Left ventricle myocardium inferior (tissue), 1 donor: ENCODE measurements at regions not wholly inside any gene's neighbourhood (a gene's known extent, or its start where the extent isn't known, plus 50 kb on each side); places are given as distances from the start of the nearest gene placed in this dataset.

ENCODE experiments used
- DNase-seq: peaks from one replicate; pipeline ENCODE4 v3.0.0-alpha.2; 2020
- H3K27ac ChIP-seq: fragments of 200-600 bp; replicated peaks from 2 replicates; pipeline ENCODE4 v1.8.0; 2021
- H3K27me3 ChIP-seq: fragments of 200-600 bp; 2 replicates; pipeline ENCODE4 v1.8.0; 2021; ENCODE audit warnings: low read depth
- H3K36me3 ChIP-seq: fragments of 200-600 bp; 2 replicates; pipeline ENCODE4 v1.8.0; 2021
- H3K4me1 ChIP-seq: fragments of 200-600 bp; 2 replicates; pipeline ENCODE4 v1.8.0; 2021
- H3K4me3 ChIP-seq: fragments of 200-600 bp; 2 replicates; pipeline ENCODE4 v1.8.0; 2021; ENCODE audit warnings: mild to moderate bottlenecking, moderate library complexity
- H3K9me3 ChIP-seq: fragments of 200-600 bp; replicated peaks from 2 replicates; pipeline ENCODE4 v1.8.0; 2021
- intact Hi-C: fragments of 100-400 bp; cut with micrococcal nuclease; formaldehyde crosslinking; loops from one replicate; pipeline ENCODE4 v1.11.0; 2022
- TF ChIP-seq, protein P1 (sequence below): fragments of 200-600 bp; IDR thresholded peaks from 2 replicates; pipeline ENCODE4 v1.8.0; 2021; ENCODE audit warnings: antibody characterized with exemption, mild to moderate bottlenecking, borderline replicate concordance
- donor health status: DM: no; HTN: yes; CAD: no; lungs with severe emphysema.

DNA sequence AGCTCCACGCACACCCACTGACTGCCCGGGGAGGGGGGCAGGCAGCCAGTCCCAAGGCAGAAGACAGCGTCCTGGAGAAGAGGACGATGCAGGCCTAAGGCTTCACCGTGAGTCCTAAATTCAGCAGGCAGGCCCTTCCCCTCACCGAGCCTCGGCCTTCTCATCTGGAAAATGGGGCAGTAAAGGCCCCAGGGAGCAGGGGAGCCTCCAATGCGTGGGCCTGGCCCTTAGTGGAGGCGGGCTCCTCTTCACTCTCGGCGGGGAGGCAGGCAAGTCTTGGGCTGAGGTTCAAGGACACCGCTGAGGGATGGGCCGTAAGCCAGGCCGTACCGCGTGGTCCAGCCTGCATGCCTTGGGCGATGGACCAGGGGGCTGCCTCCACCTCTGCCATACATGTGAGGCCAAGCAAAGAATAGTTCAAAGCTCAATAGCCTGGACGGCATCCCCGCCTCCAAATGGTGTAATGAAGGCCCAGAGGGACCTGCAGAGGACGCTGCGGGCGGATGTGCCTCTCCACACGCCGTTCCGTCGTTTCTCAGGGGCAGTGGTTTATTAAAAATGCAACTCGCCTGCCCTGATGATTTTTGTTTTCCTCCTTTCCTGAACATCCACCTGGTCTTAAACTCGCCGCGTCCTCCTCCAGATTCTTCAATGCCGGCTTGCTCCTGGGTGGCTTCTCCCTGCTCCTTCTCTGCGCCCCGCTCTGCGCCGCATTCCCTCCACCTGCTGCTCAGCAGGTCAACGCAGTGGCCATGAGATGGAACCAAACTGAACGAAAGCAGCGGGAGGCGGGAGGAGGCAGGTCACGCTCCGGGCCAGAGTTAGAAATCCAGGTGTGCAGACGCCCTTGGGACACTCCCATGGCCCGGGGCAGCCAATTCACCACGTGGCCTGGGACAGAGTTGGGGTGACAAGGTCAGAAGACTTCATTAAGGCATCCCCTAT is 627.8 kb downstream of the TBC1D22A start:
- H3K4me3 ChIP-seq = no peak overlapping the region
- no peaks in the 10 kb centered on the region for H3K4me1 ChIP-seq
- H3K36me3 ChIP-seq = no peaks in the 10 kb centered on the region
- H3K9me3 ChIP-seq = no peaks in the 10 kb centered on the region
- DNase-seq = no peak
- intact Hi-C loops = no loop called here
- no peak overlapping the region for H3K27ac ChIP-seq
- TF ChIP-seq, protein P1, sequence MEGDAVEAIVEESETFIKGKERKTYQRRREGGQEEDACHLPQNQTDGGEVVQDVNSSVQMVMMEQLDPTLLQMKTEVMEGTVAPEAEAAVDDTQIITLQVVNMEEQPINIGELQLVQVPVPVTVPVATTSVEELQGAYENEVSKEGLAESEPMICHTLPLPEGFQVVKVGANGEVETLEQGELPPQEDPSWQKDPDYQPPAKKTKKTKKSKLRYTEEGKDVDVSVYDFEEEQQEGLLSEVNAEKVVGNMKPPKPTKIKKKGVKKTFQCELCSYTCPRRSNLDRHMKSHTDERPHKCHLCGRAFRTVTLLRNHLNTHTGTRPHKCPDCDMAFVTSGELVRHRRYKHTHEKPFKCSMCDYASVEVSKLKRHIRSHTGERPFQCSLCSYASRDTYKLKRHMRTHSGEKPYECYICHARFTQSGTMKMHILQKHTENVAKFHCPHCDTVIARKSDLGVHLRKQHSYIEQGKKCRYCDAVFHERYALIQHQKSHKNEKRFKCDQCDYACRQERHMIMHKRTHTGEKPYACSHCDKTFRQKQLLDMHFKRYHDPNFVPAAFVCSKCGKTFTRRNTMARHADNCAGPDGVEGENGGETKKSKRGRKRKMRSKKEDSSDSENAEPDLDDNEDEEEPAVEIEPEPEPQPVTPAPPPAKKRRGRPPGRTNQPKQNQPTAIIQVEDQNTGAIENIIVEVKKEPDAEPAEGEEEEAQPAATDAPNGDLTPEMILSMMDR = no peak
- H3K27me3 ChIP-seq = peaks cover 54% of the 10 kb centered on the region

DNA sequence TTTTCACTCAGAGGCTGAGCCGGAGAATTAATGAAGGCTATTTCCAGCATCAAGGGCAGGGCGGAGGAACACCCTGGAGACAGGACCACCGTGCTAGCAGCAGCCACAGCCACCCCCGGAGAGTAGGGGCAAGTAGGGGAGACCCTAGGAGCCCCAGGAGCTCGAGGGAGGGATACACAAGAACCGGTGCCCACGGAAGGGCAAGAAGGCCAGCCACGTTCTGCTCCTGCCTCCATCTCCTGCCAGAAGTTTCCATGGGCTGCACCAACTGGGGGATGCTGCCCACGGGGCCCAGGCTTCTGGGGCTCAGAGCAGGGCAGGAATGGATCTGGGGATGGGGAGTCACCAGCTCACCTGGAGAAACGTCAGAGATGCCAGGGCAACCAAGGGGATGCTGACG is 626.8 kb downstream of the TBC1D22A start:
- H3K9me3 ChIP-seq = no peaks in the 10 kb centered on the region
- H3K27me3 ChIP-seq = peaks cover 65% of the 10 kb centered on the region
- TF ChIP-seq, protein P1 = no peak
- H3K36me3 ChIP-seq = no peaks in the 10 kb centered on the region
- no peak overlapping the region for H3K4me3 ChIP-seq
- no peak for DNase-seq
- H3K4me1 ChIP-seq = no peaks in the 10 kb centered on the region
- no peak overlapping the region for H3K27ac ChIP-seq
- intact Hi-C loops = no loop called here

DNA sequence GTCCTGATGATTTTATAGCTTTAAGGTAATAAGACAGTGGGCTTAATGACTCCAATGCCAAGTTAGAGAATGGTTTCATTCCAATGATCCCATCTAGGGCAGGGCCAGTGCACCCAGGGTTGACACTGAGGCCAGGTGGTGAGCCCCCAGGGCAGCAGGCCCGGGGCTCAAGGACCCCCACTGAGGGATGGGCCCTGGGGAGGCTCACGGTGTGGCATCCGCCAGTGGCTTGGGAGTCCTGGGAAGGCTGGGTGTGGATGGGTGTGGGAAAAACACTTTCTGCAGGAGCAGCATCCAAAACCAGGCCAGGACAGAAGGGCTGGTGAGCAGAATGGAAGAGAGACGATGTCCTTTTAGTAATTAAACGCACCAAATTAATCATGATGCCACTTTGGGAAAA is 626.3 kb downstream of the TBC1D22A start:
- DNase-seq = no peak
- Histone ChIP-seq H3K27ac (no peak overlapping the region), H3K9me3 (no peaks in the 10 kb centered on the region), H3K4me1 (no peaks in the 10 kb centered on the region), H3K27me3 (peaks cover 67% of the 10 kb centered on the region), H3K36me3 (no peaks in the 10 kb centered on the region), H3K4me3 (no peak overlapping the region)
- intact Hi-C loops = no loop called here
- TF ChIP-seq, protein P1 = no peak

DNA sequence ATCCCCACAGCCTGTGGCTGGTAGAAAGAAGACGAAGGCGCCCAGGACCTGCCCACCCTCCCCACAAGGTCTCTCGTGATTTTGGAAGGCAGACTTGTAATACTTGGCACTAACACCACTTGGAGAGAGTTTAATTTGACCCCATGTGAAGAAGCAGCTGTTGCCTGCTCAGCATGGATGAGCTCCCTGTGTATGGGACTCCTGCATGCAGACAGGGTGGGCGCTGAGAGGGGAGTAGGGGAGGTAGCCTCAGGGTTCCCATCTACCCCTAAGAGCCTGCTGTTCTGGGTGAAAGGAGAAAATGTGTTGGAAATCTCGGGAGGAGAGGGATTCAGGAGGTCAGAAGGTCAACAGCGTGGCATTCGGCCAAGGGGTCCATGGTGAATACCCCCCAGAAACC is 625.9 kb downstream of the TBC1D22A start:
- Histone ChIP-seq H3K4me1 (no peaks in the 10 kb centered on the region), H3K4me3 (no peak overlapping the region), H3K27me3 (peaks cover 68% of the 10 kb centered on the region), H3K9me3 (no peaks in the 10 kb centered on the region), H3K36me3 (no peaks in the 10 kb centered on the region), H3K27ac (no peak overlapping the region)
- no peak for DNase-seq
- intact Hi-C loops = no loop called here
- TF ChIP-seq, protein P1 = no peak

DNA sequence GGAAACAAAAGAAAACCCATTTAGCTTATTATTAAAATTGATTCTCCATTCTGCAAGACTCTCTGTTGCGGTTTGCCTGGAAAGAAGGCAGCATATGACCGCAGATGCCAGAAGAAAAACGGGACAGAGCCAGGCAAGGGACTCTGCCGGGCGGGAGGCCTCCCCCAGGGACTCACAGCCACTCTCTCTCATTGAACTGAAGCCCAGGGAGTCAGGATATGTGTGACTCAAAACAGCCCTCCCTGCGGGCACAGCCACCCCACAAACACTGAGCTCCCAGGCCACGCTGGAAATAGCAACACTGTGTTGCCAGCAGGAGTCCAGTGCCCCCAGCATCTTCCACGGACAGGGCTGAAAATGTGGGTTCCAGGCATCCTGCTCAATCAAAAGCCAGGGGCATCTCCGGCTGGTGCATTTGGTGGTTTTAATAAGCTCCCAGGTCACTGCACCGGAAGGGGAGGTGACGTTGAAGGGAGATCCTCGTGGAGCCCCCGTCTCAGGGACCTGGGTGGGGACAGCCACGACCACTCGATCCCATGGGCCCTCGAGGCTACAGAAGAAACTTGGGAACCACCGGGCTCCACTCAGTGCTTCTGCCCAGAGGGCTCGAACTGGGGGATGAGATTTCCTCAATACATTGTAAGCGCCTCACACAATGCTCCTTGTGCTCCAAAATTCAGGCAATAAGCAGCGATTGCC is 624.5 kb downstream of the TBC1D22A start:
- H3K9me3 ChIP-seq = no peaks in the 10 kb centered on the region
- intact Hi-C loops = no loop called here
- H3K27ac ChIP-seq = no peak overlapping the region
- H3K4me1 ChIP-seq = no peaks in the 10 kb centered on the region
- DNase-seq = no peak
- H3K27me3 ChIP-seq = peaks cover 80% of the 10 kb centered on the region
- TF ChIP-seq, protein P1 = no peak
- no peaks in the 10 kb centered on the region for H3K36me3 ChIP-seq
- H3K4me3 ChIP-seq = no peak overlapping the region
